B cell (primary cell): ENCODE measurements at regions not wholly inside any gene's neighbourhood (a gene's known extent, or its start where the extent isn't known, plus 50 kb on each side); places are given as distances from the start of the nearest gene placed in this dataset.

Experiments
- ATAC-seq: fragments of 200-7000 bp; cut with Tn5 transposase; one replicate; pipeline ENCODE4 v1.10.0; 2021; ENCODE audit warnings: low read depth, mild to moderate bottlenecking, moderate number of reproducible peaks, moderate library complexity
- CTCF ChIA-PET: fragments of 350-600 bp; sonication (Branson Sonifier 250); formaldehyde crosslinking; loops from one replicate; lab custom pipeline; 2021; ENCODE audit warnings: antibody characterized with exemption, inconsistent platforms; lab: Charles Lee
- POLR2A ChIA-PET: fragments of 350-600 bp; sonication (Branson Sonifier 250); formaldehyde crosslinking; loops from one replicate; lab custom pipeline; 2021; ENCODE audit warnings: antibody characterized with exemption; lab: Charles Lee
- DNase-seq: peaks from one replicate; pipeline ENCODE4 v3.0.0; 2013
- H2AFZ ChIP-seq: 2 replicates; pipeline ENCODE4 v1.6.1; 2012; ENCODE audit warnings: mild to moderate bottlenecking, low read depth, low read length; ENCODE audit not compliant: insufficient read depth, poor library complexity, severe bottlenecking
- H3K27ac ChIP-seq, 2 donors: 1 replicate in 1 of 2; 2 replicates in 1 of 2; pipeline ENCODE4 v1.5.1; 2012 to 2013; ENCODE audit warnings: low read length in 2 of 2, mild to moderate bottlenecking in 2 of 2, moderate library complexity in 1 of 2
- H3K27me3 ChIP-seq, 4 experiments: fragments of 200-600 bp in 1 of 4; sonication (generic) in 1 of 4; replicated peaks in 1 of 4; 1 replicate in 2 of 4; 2 replicates in 2 of 4; pipeline versions ENCODE4 v1.6.1 to v1.7.0; 2013 to 2016; ENCODE audit warnings: low read length in 3 of 4, mild to moderate bottlenecking in 2 of 4, mixed read lengths in 1 of 4, moderate library complexity in 1 of 4; ENCODE audit not compliant: insufficient read depth in 4 of 4, control insufficient read depth in 3 of 4; ENCODE audit errors: control extremely low read depth in 1 of 4
- H3K36me3 ChIP-seq, 2 experiments: replicated peaks in 1 of 2; 1 replicate in 1 of 2; 2 replicates in 1 of 2; pipeline versions ENCODE4 v1.6.1 to v1.7.1; 2013; ENCODE audit warnings: low read length in 1 of 2; ENCODE audit not compliant: insufficient read depth in 2 of 2, control insufficient read depth in 1 of 2; ENCODE audit errors: control extremely low read depth in 1 of 2, extremely low read depth in 1 of 2
- H3K4me1 ChIP-seq, 2 donors: fragments of 200-600 bp in 1 of 2; sonication (generic) in 1 of 2; 1 replicate in 1 of 2; 2 replicates in 1 of 2; pipeline versions ENCODE4 v1.5.1 to v1.6.1; 2013 to 2017; ENCODE audit warnings: low read length in 2 of 2; ENCODE audit not compliant: control insufficient read depth in 2 of 2, insufficient read depth in 2 of 2
- H3K4me2 ChIP-seq: replicated peaks from 2 replicates; pipeline ENCODE3; 2012; ENCODE audit warnings: mild to moderate bottlenecking, low read depth, low read length; ENCODE audit not compliant: poor library complexity, severe bottlenecking
- H3K4me3 ChIP-seq, 5 experiments: fragments of 200-600 bp in 1 of 5; sonication (generic) in 1 of 5; 1 replicate in 3 of 5; 2 replicates in 2 of 5; pipeline versions ENCODE4 v1.5.1 to v1.7.0; 2011 to 2016; ENCODE audit warnings: low read length in 4 of 5, mild to moderate bottlenecking in 4 of 5, low read depth in 2 of 5, control low read depth in 1 of 5, moderate library complexity in 1 of 5; ENCODE audit not compliant: insufficient read depth in 1 of 5; ENCODE audit errors: control extremely low read depth in 1 of 5, extremely low read depth in 1 of 5
- H3K79me2 ChIP-seq: fragments of 200-600 bp; sonication (generic); one replicate; pipeline ENCODE4 v1.6.0; 2016; ENCODE audit warnings: low read length; ENCODE audit not compliant: control insufficient read depth, insufficient read depth
- H3K9ac ChIP-seq: fragments of 200-600 bp; sonication (generic); 2 replicates; pipeline ENCODE4 v1.6.1; 2017; ENCODE audit warnings: mild to moderate bottlenecking, low read length, moderate library complexity
- H3K9me3 ChIP-seq, 3 donors: one replicate each; pipeline versions ENCODE4 v1.6.1 to v1.7.1; 2013; ENCODE audit warnings: low read length in 2 of 3; ENCODE audit not compliant: control insufficient read depth in 2 of 3, insufficient read depth in 1 of 3; ENCODE audit errors: control extremely low read depth in 1 of 3
- H4K20me1 ChIP-seq: 2 replicates; pipeline ENCODE4 v1.6.0; 2012; ENCODE audit warnings: mild to moderate bottlenecking, low read length; ENCODE audit not compliant: insufficient read depth, control insufficient read depth, poor library complexity, severe bottlenecking
- H3K27ac Mint-ChIP-seq: one replicate; pipeline ENCODE4 v1.8.0; 2021; ENCODE audit warnings: mixed read lengths
- H3K27me3 Mint-ChIP-seq: one replicate; pipeline ENCODE4 v1.8.0; 2021; ENCODE audit warnings: mixed read lengths
- H3K4me1 Mint-ChIP-seq: one replicate; pipeline ENCODE4 v1.8.0; 2021; ENCODE audit warnings: mixed read lengths
- H3K4me3 Mint-ChIP-seq: one replicate; pipeline ENCODE4 v1.8.0; 2021; ENCODE audit warnings: mixed read lengths
- H3K9me3 Mint-ChIP-seq: one replicate; pipeline ENCODE4 v1.8.0; 2022; ENCODE audit warnings: mixed read lengths; ENCODE audit not compliant: insufficient read depth
- CTCF ChIP-seq: fragments of 200-600 bp; IDR thresholded peaks from one replicate; pipeline ENCODE4 v1.8.0; 2022; ENCODE audit warnings: antibody characterized with exemption, mild to moderate bottlenecking
- EZH2 ChIP-seq: IDR thresholded peaks from 2 replicates; pipeline ENCODE4 v1.6.1; 2012; ENCODE audit warnings: borderline replicate concordance, low read depth, mild to moderate bottlenecking, moderate library complexity, low read length; ENCODE audit not compliant: insufficient read depth, poor library complexity, severe bottlenecking
- WGBS: methylation state at CpG from one replicate; pipeline ENCODE4 v1.1.5; 2013; ENCODE audit warnings: missing lambda C conversion rate; ENCODE audit not compliant: insufficient coverage; 5-methylcytosine and 5-hydroxymethylcytosine counted together
- intact Hi-C: fragments of 100-400 bp; cut with micrococcal nuclease; formaldehyde crosslinking; loops from one replicate; pipeline ENCODE4 v1.10.0; 2022

- Histone ChIP-seq H3K9ac (no peak overlapping the region), H3K27ac (no peak overlapping the region), H4K20me1 (no peaks in the 10 kb centered on the region), H3K36me3 (no peaks in the 10 kb centered on the region), H3K4me1 (peaks cover 8% of the 10 kb centered on the region in 2 donors), H2AFZ (no peak overlapping the region), H3K79me2 (no peaks in the 10 kb centered on the region), H3K4me2 (no peak overlapping the region), H3K4me3 (no peak overlapping the region), H3K9me3 (no peaks in the 10 kb centered on the region), H3K27me3 (peaks cover 0 to 8% (median 2%) of the 10 kb centered on the region in 4 experiments)
- DNase-seq (no peak), ATAC-seq (no peak)
- Mint-ChIP-seq H3K4me3 (no peak overlapping the region), H3K4me1 (peaks cover 1% of the 10 kb centered on the region), H3K9me3 (no peaks in the 10 kb centered on the region), H3K27me3 (peaks cover 18% of the 10 kb centered on the region), H3K27ac (no peak overlapping the region)
- TF ChIP-seq CTCF (no peak), EZH2 (no peak)
- intact Hi-C loops = no loop called here
- WGBS = 93% methylated on average over 8 of the region's 12 CpGs
- CTCF ChIA-PET = interaction anchor here (0.6 kb wide), 1 partner anchor 11 kb away, joined by 3 read pairs; no protein-coding TSS in a partner anchor
- POLR2A ChIA-PET = no interaction called here
Observed at GRCh38 chr18:77896586-77897252, 647.1 kb downstream of the GALR1 start.

GRCh38 chr18:77897606-77898005 lies 648.0 kb downstream of the GALR1 start:
- ChIA-PET CTCF (no interaction called here), POLR2A (no interaction called here)
- intact Hi-C loops = no loop called here
- H3K9me3 ChIP-seq = no peaks in the 10 kb centered on the region
- no peak overlapping the region for H3K9ac ChIP-seq
- H3K36me3 ChIP-seq = no peaks in the 10 kb centered on the region
- H4K20me1 ChIP-seq = no peaks in the 10 kb centered on the region
- H3K4me1 Mint-ChIP-seq = peaks cover 1% of the 10 kb centered on the region
- no peaks in the 10 kb centered on the region for H3K79me2 ChIP-seq
- no peak overlapping the region for H3K27ac ChIP-seq
- H3K27ac Mint-ChIP-seq = no peak overlapping the region
- H3K9me3 Mint-ChIP-seq = no peaks in the 10 kb centered on the region
- TF ChIP-seq CTCF (no peak), EZH2 (no peak)
- H3K27me3 Mint-ChIP-seq = peaks cover 18% of the 10 kb centered on the region
- peaks cover 0 to 10% (median 2%) of the 10 kb centered on the region in 4 experiments for H3K27me3 ChIP-seq
- WGBS = no CpG with 5 or more reads among the region's 8 CpGs
- DNase-seq = no peak
- no peak overlapping the region for H3K4me3 Mint-ChIP-seq
- H3K4me2 ChIP-seq = no peak overlapping the region
- H2AFZ ChIP-seq = no peak overlapping the region
- no peak overlapping the region for H3K4me3 ChIP-seq
- peaks cover 8% of the 10 kb centered on the region in 2 donors for H3K4me1 ChIP-seq
- ATAC-seq = no peak
